IMR-90 (cell line): ENCODE measurements at regions not wholly inside any gene's neighbourhood (a gene's known extent, or its start where the extent isn't known, plus 50 kb on each side); places are given as distances from the start of the nearest gene placed in this dataset.

Source experiments
- ATAC-seq: fragments of 200-7000 bp; cut with Tn5 transposase; 2 replicates; pipeline ENCODE4 v1.9.1; 2020; ENCODE audit warnings: low read depth, mild to moderate bottlenecking, moderate library complexity
- BruUV-seq: library from RNA; stranded (reverse); fragments of 400-500 nt; replicated peaks from 2 replicates; lab custom pipeline; 2021; lab: Mats Ljungman, UMichigan
- CTCF ChIA-PET: fragments of 300-600 bp; formaldehyde crosslinking; extraction: SDS; loops from one replicate; lab custom pipeline; 2021; ENCODE audit warnings: antibody characterized with exemption; lab: Yijun Ruan, JAX
- POLR2A ChIA-PET: fragments of 300-600 bp; sonication (Branson Sonifier 250); formaldehyde crosslinking; loops from one replicate; lab custom pipeline; 2022; ENCODE audit warnings: antibody characterized with exemption; ENCODE audit not compliant: unreplicated experiment; lab: Charles Lee
- DNase-seq: peaks from one replicate; pipeline ENCODE4 v3.0.0; 2013
- H2AFZ ChIP-seq: replicated peaks from 2 replicates; pipeline ENCODE3; 2013; ENCODE audit warnings: low read length, mild to moderate bottlenecking; ENCODE audit not compliant: poor library complexity
- H2AK5ac ChIP-seq: 2 replicates; pipeline ENCODE4 v1.6.1; 2013; ENCODE audit warnings: low read depth, low read length, inconsistent platforms
- H2AK9ac ChIP-seq: replicated peaks from 2 replicates; pipeline ENCODE3; 2013; ENCODE audit warnings: mild to moderate bottlenecking, low read depth, low read length, moderate library complexity; ENCODE audit not compliant: poor library complexity
- H2BK120ac ChIP-seq: 2 replicates; pipeline ENCODE4 v1.6.1; 2013; ENCODE audit warnings: low read depth, low read length, inconsistent platforms
- H2BK15ac ChIP-seq: 3 replicates; pipeline ENCODE4 v1.6.1; 2013; ENCODE audit warnings: low read depth, low read length, inconsistent platforms
- H2BK20ac ChIP-seq: 2 replicates; pipeline ENCODE4 v1.6.1; 2013; ENCODE audit warnings: low read depth, mild to moderate bottlenecking, inconsistent platforms, low read length, moderate library complexity
- H2BK5ac ChIP-seq: 2 replicates; pipeline ENCODE4 v1.6.1; 2013; ENCODE audit warnings: mild to moderate bottlenecking, low read depth, low read length, inconsistent platforms; ENCODE audit not compliant: poor library complexity, severe bottlenecking
- H3K14ac ChIP-seq: replicated peaks from 2 replicates; pipeline ENCODE4 v1.6.1; 2013; ENCODE audit warnings: low read depth, low read length, inconsistent platforms
- H3K18ac ChIP-seq: 2 replicates; pipeline ENCODE4 v1.6.1; 2013; ENCODE audit warnings: low read depth, low read length, control low read depth
- H3K23ac ChIP-seq: 2 replicates; pipeline ENCODE4 v1.6.1; 2013; ENCODE audit warnings: low read depth, low read length, inconsistent platforms
- H3K27ac ChIP-seq: 2 replicates; pipeline ENCODE4 v1.5.1; 2013; ENCODE audit warnings: mild to moderate bottlenecking, control low read depth, low read length; ENCODE audit not compliant: insufficient read depth
- H3K27me3 ChIP-seq: 2 replicates; pipeline ENCODE4 v1.6.1; 2013; ENCODE audit warnings: low read length; ENCODE audit not compliant: control insufficient read depth, insufficient read depth
- H3K36me3 ChIP-seq: 2 replicates; pipeline ENCODE4 v1.6.1; 2013; ENCODE audit warnings: low read length, mixed read lengths; ENCODE audit not compliant: control insufficient read depth, insufficient read depth
- H3K4ac ChIP-seq: 2 replicates; pipeline ENCODE4 v1.6.1; 2013; ENCODE audit warnings: low read depth, low read length, inconsistent platforms
- H3K4me1 ChIP-seq: 2 replicates; pipeline ENCODE4 v1.6.1; 2013; ENCODE audit warnings: low read length, mixed read lengths; ENCODE audit not compliant: control insufficient read depth, insufficient read depth
- H3K4me2 ChIP-seq: 2 replicates; pipeline ENCODE4 v1.6.1; 2013; ENCODE audit warnings: low read depth, mild to moderate bottlenecking, control low read depth, low read length, moderate library complexity
- H3K4me3 ChIP-seq: 2 replicates; pipeline ENCODE4 v1.5.1; 2013; ENCODE audit warnings: low read depth, mild to moderate bottlenecking, control low read depth, low read length, moderate library complexity; ENCODE audit not compliant: insufficient read depth
- H3K56ac ChIP-seq: 2 replicates; pipeline ENCODE4 v1.6.1; 2013; ENCODE audit warnings: low read length, inconsistent platforms; ENCODE audit not compliant: insufficient read depth; ENCODE audit errors: extremely low read depth
- H3K79me1 ChIP-seq, 2 experiments: 2 replicates each; pipeline ENCODE4 v1.6.1; 2013; ENCODE audit warnings: low read length in 2 of 2, inconsistent platforms in 1 of 2, low read depth in 1 of 2
- H3K9ac ChIP-seq: 2 replicates; pipeline ENCODE4 v1.6.1; 2013; ENCODE audit warnings: low read depth, low read length, control low read depth
- H3K9me1 ChIP-seq: 2 replicates; pipeline ENCODE4 v1.6.1; 2013; ENCODE audit warnings: low read length, inconsistent platforms; ENCODE audit not compliant: insufficient read depth
- H3K9me3 ChIP-seq: 2 replicates; pipeline ENCODE4 v1.6.1; 2013; ENCODE audit warnings: low read length; ENCODE audit not compliant: control insufficient read depth, insufficient read depth
- H4K20me1 ChIP-seq: 2 replicates; pipeline ENCODE4 v1.6.1; 2013; ENCODE audit warnings: low read length, inconsistent platforms; ENCODE audit not compliant: insufficient read depth
- H4K5ac ChIP-seq: 2 replicates; pipeline ENCODE4 v1.6.1; 2013; ENCODE audit warnings: mild to moderate bottlenecking, low read depth, low read length, control low read depth
- H4K8ac ChIP-seq, 2 experiments: 2 replicates each; pipeline ENCODE4 v1.6.1; 2013; ENCODE audit warnings: low read depth in 2 of 2, low read length in 2 of 2, control low read depth in 1 of 2, inconsistent platforms in 1 of 2
- H4K91ac ChIP-seq: 2 replicates; pipeline ENCODE4 v1.6.1; 2013; ENCODE audit warnings: low read depth, low read length, inconsistent platforms; ENCODE audit not compliant: insufficient read depth
- BHLHE40 ChIP-seq: fragments of 150-350 bp; IDR thresholded peaks from 2 replicates; pipeline ENCODE4 v1.6.1; 2016; ENCODE audit warnings: mild to moderate bottlenecking, low read depth, low read length
- CTCF ChIP-seq: conservative IDR thresholded peaks from 2 replicates; pipeline ENCODE4 v1.5.1; 2012; ENCODE audit warnings: mild to moderate bottlenecking, low read depth, low read length, improper control_type of control experiment
- FOS ChIP-seq: fragments of 150-350 bp; IDR thresholded peaks from 2 replicates; pipeline ENCODE4 v1.6.1; 2016; ENCODE audit warnings: low read depth, low read length
- MAFK ChIP-seq: IDR thresholded peaks from 2 replicates; pipeline ENCODE4 v1.6.1; 2012; ENCODE audit warnings: low read depth, low read length, improper control_type of control experiment
- MAZ ChIP-seq: IDR thresholded peaks from 2 replicates; pipeline ENCODE4 v1.6.1; 2012; ENCODE audit warnings: low read depth, mild to moderate bottlenecking, low read length, improper control_type of control experiment, moderate library complexity, borderline replicate concordance
- WGBS, 2 experiments: methylation state at CpG; one replicate each; pipeline versions ENCODE4 v1.1.5 to v1.1.7; 2013; ENCODE audit warnings: missing lambda C conversion rate in 2 of 2; ENCODE audit not compliant: insufficient read length in 1 of 2; ENCODE audit errors: extremely low coverage in 2 of 2; 5-methylcytosine and 5-hydroxymethylcytosine counted together
- dilution Hi-C: fragments of 300-500 bp; cut with HindIII; formaldehyde crosslinking; loops from one replicate; pipeline ENCODE4 v1.14.3; 2018; ENCODE audit warnings: low sequenced_read_pairs; ENCODE audit not compliant: unreplicated experiment
- in situ Hi-C: fragments of 300-500 bp; cut with MboI; formaldehyde crosslinking; loops from 3 replicates; pipeline ENCODE4 v1.14.3; 2019; ENCODE audit warnings: low sequenced_read_pairs, inconsistent platforms, mixed read lengths
- intact Hi-C: fragments of 100-400 bp; cut with micrococcal nuclease; formaldehyde crosslinking; loops from 2 replicates; pipeline ENCODE4 v1.10.0; 2022

DNA sequence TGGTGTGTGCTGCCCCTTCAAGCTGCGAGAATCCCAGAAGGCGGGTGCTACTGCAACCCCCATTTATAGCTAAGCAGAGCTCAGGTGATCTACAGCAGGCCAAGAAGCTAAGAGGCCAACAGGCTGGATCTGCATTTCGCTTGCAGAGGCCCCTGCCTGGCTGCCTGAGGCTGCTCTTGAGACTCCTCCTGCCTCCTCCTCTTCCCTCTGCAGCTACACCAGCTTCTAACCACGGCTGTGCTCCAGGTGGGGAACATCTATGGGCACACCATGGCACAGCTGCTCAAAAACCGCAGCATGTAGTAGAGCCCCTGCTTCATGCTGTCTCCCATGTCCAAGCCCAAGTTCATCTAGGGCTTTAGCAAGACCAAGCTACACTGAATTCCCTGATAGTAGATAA lies 72.9 kb upstream of the ZNF678 start:
- H2BK20ac ChIP-seq = no peak overlapping the region
- H3K14ac ChIP-seq = no peak overlapping the region
- no TSS peak for BruUV-seq
- ATAC-seq (no peak), DNase-seq (no peak)
- in situ Hi-C loops (loop anchor here (25.0 kb wide), 1 partner anchor 447 kb away; the partner anchor contains the start of gene WNT9A), intact Hi-C loops (no loop called here), dilution Hi-C loops (no loop called here)
- H2AFZ ChIP-seq = no peak overlapping the region
- no peaks in the 10 kb centered on the region for H3K79me1 ChIP-seq
- WGBS, 2 experiments = 31% methylated on average over 3 of the region's 5 CpGs; no CpG with 5 or more reads in 1 of the 2 experiments
- H3K9me1 ChIP-seq = no peaks in the 10 kb centered on the region
- no peak overlapping the region for H4K91ac ChIP-seq
- H3K36me3 ChIP-seq = no peaks in the 10 kb centered on the region
- no peak overlapping the region for H2BK15ac ChIP-seq
- no peak overlapping the region for H3K56ac ChIP-seq
- H3K23ac ChIP-seq = no peak overlapping the region
- H3K27ac ChIP-seq = no peak overlapping the region
- no peak overlapping the region for H3K18ac ChIP-seq
- H2BK120ac ChIP-seq = no peak overlapping the region
- no peaks in the 10 kb centered on the region for H4K20me1 ChIP-seq
- peaks cover 2% of the 10 kb centered on the region for H3K27me3 ChIP-seq
- no peaks in the 10 kb centered on the region for H3K9me3 ChIP-seq
- TF ChIP-seq MAZ (no peak), BHLHE40 (no peak), FOS (no peak), MAFK (no peak), CTCF (no peak)
- H2AK9ac ChIP-seq = no peak overlapping the region
- no peak overlapping the region for H3K4me3 ChIP-seq
- H2BK5ac ChIP-seq = no peak overlapping the region
- H3K4ac ChIP-seq = no peak overlapping the region
- POLR2A ChIA-PET = no interaction called here
- CTCF ChIA-PET = no interaction called here
- H3K4me2 ChIP-seq = no peak overlapping the region
- H4K8ac ChIP-seq = no peak overlapping the region
- H4K5ac ChIP-seq = no peak overlapping the region
- no peak overlapping the region for H2AK5ac ChIP-seq
- H3K9ac ChIP-seq = no peak overlapping the region
- no peaks in the 10 kb centered on the region for H3K4me1 ChIP-seq
